VCaP (cell line): ENCODE measurements at regions not wholly inside any gene's neighbourhood (a gene's known extent, or its start where the extent isn't known, plus 50 kb on each side); places are given as distances from the start of the nearest gene placed in this dataset.

ENCODE experiments used
- H3K27ac ChIP-seq: fragments of 450-650 bp; 2 replicates; pipeline ENCODE4 v1.5.1; 2017
- TF ChIP-seq, protein P1 (sequence below): fragments of 450-650 bp; conservative IDR thresholded peaks from 2 replicates; pipeline ENCODE4 v1.5.1; 2017; ENCODE audit warnings: mild to moderate bottlenecking, moderate library complexity

DNA sequence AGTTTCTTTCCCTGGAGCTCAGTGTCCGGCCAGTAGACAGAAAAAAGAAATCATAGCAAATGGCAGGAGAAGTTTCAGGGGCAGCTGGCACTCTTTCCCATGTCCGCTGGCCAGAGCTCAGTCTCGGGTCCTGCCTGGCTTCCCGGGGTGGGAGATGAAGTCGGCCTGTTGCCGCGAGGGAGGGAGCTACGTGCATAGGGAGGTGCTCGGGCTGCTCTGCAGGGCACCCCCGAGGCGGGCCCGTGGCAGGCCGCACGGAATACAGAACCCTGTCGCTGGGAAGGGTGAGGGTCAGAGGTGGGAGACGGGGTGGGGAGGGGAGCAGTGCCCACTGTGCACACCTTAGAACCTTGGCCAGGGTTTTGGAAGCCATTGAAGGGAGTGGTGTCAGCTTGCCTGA is 78.3 kb upstream of the FOXF1 start:
- H3K27ac ChIP-seq, result no peak overlapping the region
- TF ChIP-seq, protein P1, sequence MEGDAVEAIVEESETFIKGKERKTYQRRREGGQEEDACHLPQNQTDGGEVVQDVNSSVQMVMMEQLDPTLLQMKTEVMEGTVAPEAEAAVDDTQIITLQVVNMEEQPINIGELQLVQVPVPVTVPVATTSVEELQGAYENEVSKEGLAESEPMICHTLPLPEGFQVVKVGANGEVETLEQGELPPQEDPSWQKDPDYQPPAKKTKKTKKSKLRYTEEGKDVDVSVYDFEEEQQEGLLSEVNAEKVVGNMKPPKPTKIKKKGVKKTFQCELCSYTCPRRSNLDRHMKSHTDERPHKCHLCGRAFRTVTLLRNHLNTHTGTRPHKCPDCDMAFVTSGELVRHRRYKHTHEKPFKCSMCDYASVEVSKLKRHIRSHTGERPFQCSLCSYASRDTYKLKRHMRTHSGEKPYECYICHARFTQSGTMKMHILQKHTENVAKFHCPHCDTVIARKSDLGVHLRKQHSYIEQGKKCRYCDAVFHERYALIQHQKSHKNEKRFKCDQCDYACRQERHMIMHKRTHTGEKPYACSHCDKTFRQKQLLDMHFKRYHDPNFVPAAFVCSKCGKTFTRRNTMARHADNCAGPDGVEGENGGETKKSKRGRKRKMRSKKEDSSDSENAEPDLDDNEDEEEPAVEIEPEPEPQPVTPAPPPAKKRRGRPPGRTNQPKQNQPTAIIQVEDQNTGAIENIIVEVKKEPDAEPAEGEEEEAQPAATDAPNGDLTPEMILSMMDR, result no peak

DNA sequence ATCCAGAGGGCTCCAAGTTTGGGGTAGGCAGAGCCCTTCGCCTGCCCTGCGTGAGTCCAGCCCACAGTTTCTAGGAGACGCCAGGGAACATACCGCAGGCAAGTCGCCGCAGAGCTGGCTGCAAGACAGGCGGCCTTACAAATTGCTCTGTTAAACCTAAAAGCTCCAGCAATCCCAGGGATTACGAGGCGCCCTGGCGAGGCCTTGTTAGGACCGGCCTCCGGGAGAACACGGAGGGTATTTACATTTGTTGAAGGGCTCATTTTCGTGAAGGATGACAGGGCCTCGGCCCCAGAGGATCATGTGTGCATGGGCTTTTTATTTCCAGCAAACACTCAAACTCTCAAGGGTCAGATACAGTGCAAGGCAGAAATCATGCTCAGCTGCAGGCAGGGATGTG is 77.6 kb upstream of the FOXF1 start:
- no peak overlapping the region for H3K27ac ChIP-seq
- TF ChIP-seq, protein P1, result no peak

- TF ChIP-seq, protein P1, result no peak
- no peak overlapping the region for H3K27ac ChIP-seq
Observed at GRCh38 chr16:86436466-86437185, 73.7 kb upstream of the FOXF1 start.

DNA sequence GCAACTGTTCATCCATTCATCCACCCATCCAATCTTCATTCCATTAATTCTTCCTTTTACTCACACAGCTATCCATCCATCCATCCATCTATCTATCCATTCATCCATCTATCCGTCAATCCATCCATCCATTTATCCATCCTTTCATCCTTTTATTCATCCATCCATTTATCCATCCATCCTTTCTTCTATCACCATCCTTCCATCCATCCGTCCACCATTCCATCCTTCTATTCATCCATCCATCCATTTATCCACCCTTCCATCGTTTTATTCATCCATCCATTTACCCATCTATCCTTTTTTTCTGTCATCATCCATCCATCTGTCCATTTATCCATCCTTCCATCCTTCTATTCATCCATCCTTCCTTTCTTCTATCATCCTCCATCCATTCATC is 73.0 kb upstream of the FOXF1 start:
- TF ChIP-seq, protein P1, result no peak
- H3K27ac ChIP-seq, result no peak overlapping the region

GRCh38 chr16:86442703-86443102 is 67.6 kb upstream of the FOXF1 start:
- H3K27ac ChIP-seq, result no peak overlapping the region
- TF ChIP-seq, protein P1, result no peak

DNA sequence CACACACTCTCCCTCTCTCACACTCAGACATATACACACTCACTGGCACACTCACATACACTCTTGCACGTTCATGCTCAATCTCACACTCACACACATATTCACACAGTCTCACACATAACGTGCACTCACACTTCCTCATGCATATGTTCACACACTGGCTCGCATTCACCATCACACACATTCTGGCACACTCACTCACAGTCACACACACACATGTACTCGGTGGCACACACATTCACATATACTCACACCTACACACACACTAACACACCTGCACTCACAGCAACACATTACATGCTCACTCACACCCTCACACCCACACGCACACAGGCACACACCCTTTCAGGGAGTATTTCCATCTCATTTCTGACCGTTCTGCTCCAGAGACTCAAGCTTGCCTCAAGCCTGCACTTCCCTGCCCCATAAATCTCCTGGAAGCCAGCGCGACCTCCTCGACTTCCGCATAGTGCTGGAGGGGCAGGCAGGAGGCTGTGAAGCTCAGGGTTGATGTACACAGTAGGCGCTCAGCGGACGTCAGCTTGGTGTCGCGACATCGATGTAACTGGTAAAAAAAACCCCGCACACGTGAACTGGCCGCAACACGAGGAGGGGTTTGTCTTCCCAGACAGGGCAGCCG is 66.7 kb upstream of the FOXF1 start:
- TF ChIP-seq, protein P1, result no peak
- no peak overlapping the region for H3K27ac ChIP-seq

GRCh38 chr16:86444261-86444660 is 66.1 kb upstream of the FOXF1 start:
- TF ChIP-seq, protein P1, result no peak
- no peak overlapping the region for H3K27ac ChIP-seq
